ENCODE measurements at regions not wholly inside any gene's neighbourhood (a gene's known extent, or its start where the extent isn't known, plus 50 kb on each side); places are given as distances from the start of the nearest gene placed in this dataset.

- no peaks in the 10 kb centered on the region for H3K9me3 ChIP-seq
- no peaks in the 10 kb centered on the region for H3K4me1 ChIP-seq
- no peaks in the 10 kb centered on the region for H4K20me1 ChIP-seq
- TF ChIP-seq Cebpa-rat (IDR thresholded peaks at IDR 0.05) = no peak
- H3K4me2 ChIP-seq = no peak overlapping the region
- H3K27me3 ChIP-seq = no peaks in the 10 kb centered on the region
- no peak overlapping the region for H3K27ac ChIP-seq
- no peaks in the 10 kb centered on the region for H3K36me3 ChIP-seq
- H3K4me3 ChIP-seq = no peak overlapping the region
- no peak overlapping the region for H3K9ac ChIP-seq
Measured at GRCh38 chr21:18614303-18614702, 210.7 kb upstream of the TMPRSS15 start.

- no peak for TF ChIP-seq Cebpa-rat (IDR thresholded peaks at IDR 0.05)
- Histone ChIP-seq H3K27ac (no peak overlapping the region), H3K4me2 (no peak overlapping the region), H3K4me3 (no peak overlapping the region), H3K9me3 (no peaks in the 10 kb centered on the region), H3K4me1 (no peaks in the 10 kb centered on the region), H3K9ac (no peak overlapping the region), H3K27me3 (no peaks in the 10 kb centered on the region), H4K20me1 (no peaks in the 10 kb centered on the region), H3K36me3 (no peaks in the 10 kb centered on the region)
Measured at GRCh38 chr21:18617291-18617690, 213.7 kb upstream of the TMPRSS15 start.

GRCh38 chr21:18620436-18620835 lies 216.9 kb upstream of the TMPRSS15 start:
- no peak overlapping the region for H3K4me3 ChIP-seq
- no peaks in the 10 kb centered on the region for H3K36me3 ChIP-seq
- H3K27ac ChIP-seq = no peak overlapping the region
- TF ChIP-seq Cebpa-rat (IDR thresholded peaks at IDR 0.05) = no peak
- H3K9me3 ChIP-seq = no peaks in the 10 kb centered on the region
- H3K9ac ChIP-seq = no peak overlapping the region
- no peaks in the 10 kb centered on the region for H3K27me3 ChIP-seq
- H3K4me1 ChIP-seq = no peaks in the 10 kb centered on the region
- H4K20me1 ChIP-seq = no peaks in the 10 kb centered on the region
- no peak overlapping the region for H3K4me2 ChIP-seq

GRCh38 chr21:18622383-18622782 lies 218.8 kb upstream of the TMPRSS15 start:
- Histone ChIP-seq H3K4me2 (no peak overlapping the region), H3K4me3 (no peak overlapping the region), H3K27me3 (no peaks in the 10 kb centered on the region), H3K9ac (no peak overlapping the region), H3K4me1 (no peaks in the 10 kb centered on the region), H3K36me3 (no peaks in the 10 kb centered on the region), H3K27ac (no peak overlapping the region), H3K9me3 (no peaks in the 10 kb centered on the region), H4K20me1 (no peaks in the 10 kb centered on the region)
- TF ChIP-seq Cebpa-rat (IDR thresholded peaks at IDR 0.05) = no peak

- Histone ChIP-seq H3K4me1 (peaks cover 11% of the 10 kb centered on the region), H3K4me2 (no peak overlapping the region), H3K4me3 (no peak overlapping the region), H3K9me3 (no peaks in the 10 kb centered on the region), H3K9ac (no peak overlapping the region), H3K27me3 (no peaks in the 10 kb centered on the region), H3K27ac (no peak overlapping the region), H3K36me3 (no peaks in the 10 kb centered on the region), H4K20me1 (no peaks in the 10 kb centered on the region)
- TF ChIP-seq Cebpa-rat (IDR thresholded peaks at IDR 0.05) = no peak
Measured at GRCh38 chr21:18630446-18630845, 226.9 kb upstream of the TMPRSS15 start.

- no peak overlapping the region for H3K4me2 ChIP-seq
- H4K20me1 ChIP-seq = no peaks in the 10 kb centered on the region
- H3K4me3 ChIP-seq = no peak overlapping the region
- H3K4me1 ChIP-seq = peaks cover 7% of the 10 kb centered on the region; the same call in 1 of the 2 replicates
- H3K27ac ChIP-seq = no peak overlapping the region
- no peaks in the 10 kb centered on the region for H3K27me3 ChIP-seq
- no peak overlapping the region for H3K9ac ChIP-seq
- no peak for TF ChIP-seq Cebpa-rat (IDR thresholded peaks at IDR 0.05)
- no peaks in the 10 kb centered on the region for H3K36me3 ChIP-seq
- H3K9me3 ChIP-seq = no peaks in the 10 kb centered on the region
Measured at GRCh38 chr21:18636897-18637296, 233.3 kb upstream of the TMPRSS15 start.

- Histone ChIP-seq H3K9ac (no peak overlapping the region), H3K9me3 (no peaks in the 10 kb centered on the region), H3K4me3 (no peak overlapping the region), H3K27ac (no peak overlapping the region), H3K27me3 (no peaks in the 10 kb centered on the region), H4K20me1 (no peaks in the 10 kb centered on the region), H3K36me3 (no peaks in the 10 kb centered on the region), H3K4me1 (peaks cover 16% of the 10 kb centered on the region), H3K4me2 (peak overlapping the region; percentile 35)
- no peak for TF ChIP-seq Cebpa-rat (IDR thresholded peaks at IDR 0.05)
Measured at GRCh38 chr21:18646116-18646515, 242.5 kb upstream of the TMPRSS15 start.

- no peaks in the 10 kb centered on the region for H4K20me1 ChIP-seq
- no peaks in the 10 kb centered on the region for H3K27me3 ChIP-seq
- H3K4me1 ChIP-seq = no peaks in the 10 kb centered on the region
- H3K36me3 ChIP-seq = no peaks in the 10 kb centered on the region
- TF ChIP-seq Cebpa-rat (IDR thresholded peaks at IDR 0.05) = no peak
- H3K27ac ChIP-seq = no peak overlapping the region
- H3K4me2 ChIP-seq = no peak overlapping the region
- no peak overlapping the region for H3K4me3 ChIP-seq
- no peaks in the 10 kb centered on the region for H3K9me3 ChIP-seq
- H3K9ac ChIP-seq = no peak overlapping the region
Measured at GRCh38 chr21:18655931-18656330, 252.3 kb upstream of the TMPRSS15 start.

GRCh38 chr21:18661842-18662241 lies 258.3 kb upstream of the TMPRSS15 start:
- Histone ChIP-seq H3K4me2 (no peak overlapping the region), H4K20me1 (no peaks in the 10 kb centered on the region), H3K36me3 (no peaks in the 10 kb centered on the region), H3K27ac (no peak overlapping the region), H3K9me3 (no peaks in the 10 kb centered on the region), H3K9ac (no peak overlapping the region), H3K4me3 (no peak overlapping the region), H3K27me3 (no peaks in the 10 kb centered on the region), H3K4me1 (no peaks in the 10 kb centered on the region)
- TF ChIP-seq Cebpa-rat (IDR thresholded peaks at IDR 0.05) = no peak

GRCh38 chr21:18663663-18664062 lies 260.1 kb upstream of the TMPRSS15 start:
- Histone ChIP-seq H3K27ac (no peak overlapping the region), H3K4me3 (no peak overlapping the region), H3K27me3 (no peaks in the 10 kb centered on the region), H3K36me3 (no peaks in the 10 kb centered on the region), H4K20me1 (no peaks in the 10 kb centered on the region), H3K4me2 (no peak overlapping the region), H3K4me1 (no peaks in the 10 kb centered on the region), H3K9ac (no peak overlapping the region), H3K9me3 (no peaks in the 10 kb centered on the region)
- TF ChIP-seq Cebpa-rat (IDR thresholded peaks at IDR 0.05) = no peak

GRCh38 chr21:18666725-18667124 lies 263.1 kb upstream of the TMPRSS15 start:
- no peaks in the 10 kb centered on the region for H3K36me3 ChIP-seq
- TF ChIP-seq Cebpa-rat (IDR thresholded peaks at IDR 0.05) = no peak
- H4K20me1 ChIP-seq = no peaks in the 10 kb centered on the region
- H3K27ac ChIP-seq = no peak overlapping the region
- no peak overlapping the region for H3K4me2 ChIP-seq
- H3K4me3 ChIP-seq = no peak overlapping the region
- H3K9me3 ChIP-seq = no peaks in the 10 kb centered on the region
- H3K4me1 ChIP-seq = no peaks in the 10 kb centered on the region
- no peaks in the 10 kb centered on the region for H3K27me3 ChIP-seq
- H3K9ac ChIP-seq = no peak overlapping the region
